ENCODE measurements at regions not wholly inside any gene's neighbourhood (a gene's known extent, or its start where the extent isn't known, plus 50 kb on each side); places are given as distances from the start of the nearest gene placed in this dataset.

GRCh38 chr4:187477224-187477623 is 518.3 kb upstream of the ZFP42 start:
- TF ChIP-seq GATA3 (IDR thresholded peaks at IDR 0.05; ENCODE audit: low read depth, low read length) = no peak
- TF ChIP-seq GATA2 (IDR thresholded peaks at IDR 0.05; ENCODE audit: low read depth, low read length) = no peak
